Ishikawa (cell line): ENCODE measurements at regions not wholly inside any gene's neighbourhood (a gene's known extent, or its start where the extent isn't known, plus 50 kb on each side); places are given as distances from the start of the nearest gene placed in this dataset.

Source experiments
- CEBPB ChIP-seq: IDR thresholded peaks from 2 replicates; pipeline ENCODE4 v1.6.1; 2012
- CREB1 ChIP-seq: IDR thresholded peaks from 2 replicates; pipeline ENCODE4 v1.6.1; 2012; ENCODE audit warnings: low read depth
- EP300 ChIP-seq: IDR thresholded peaks from 2 replicates; pipeline ENCODE4 v1.6.1; 2012; ENCODE audit warnings: borderline replicate concordance
- MAX ChIP-seq: IDR thresholded peaks from 2 replicates; pipeline ENCODE4 v1.6.1; 2012
- NFIC ChIP-seq: IDR thresholded peaks from 2 replicates; pipeline ENCODE4 v1.6.1; 2012
- RAD21 ChIP-seq: IDR thresholded peaks from 2 replicates; pipeline ENCODE4 v1.6.1; 2012; ENCODE audit warnings: low read depth
- REST ChIP-seq: IDR thresholded peaks from 2 replicates; pipeline ENCODE4 v1.6.1; 2012; ENCODE audit warnings: low read depth, mild to moderate bottlenecking
- TAF1 ChIP-seq: IDR thresholded peaks from 2 replicates; pipeline ENCODE4 v1.6.1; 2012; ENCODE audit warnings: low read depth, mild to moderate bottlenecking
- TEAD4 ChIP-seq: IDR thresholded peaks from 2 replicates; pipeline ENCODE4 v1.6.1; 2012
- USF1 ChIP-seq: IDR thresholded peaks from 2 replicates; pipeline ENCODE4 v1.6.1; 2012
- YY1 ChIP-seq: IDR thresholded peaks from 2 replicates; pipeline ENCODE4 v1.6.1; 2012; ENCODE audit warnings: low read depth
- ZBTB7A ChIP-seq: IDR thresholded peaks from 2 replicates; pipeline ENCODE4 v1.6.1; 2012; ENCODE audit warnings: low read depth

GRCh38 chr16:86828653-86829052 lies 250.3 kb downstream of the FOXL1 start:
- no peak for TF ChIP-seq RAD21
- TF ChIP-seq CEBPB = no peak
- TF ChIP-seq MAX = no peak
- TF ChIP-seq REST = no peak
- TF ChIP-seq YY1 = no peak
- no peak for TF ChIP-seq EP300
- no peak for TF ChIP-seq CREB1
- TF ChIP-seq ZBTB7A = no peak
- TF ChIP-seq TEAD4 = no peak
- TF ChIP-seq TAF1 = no peak
- no peak for TF ChIP-seq USF1
- TF ChIP-seq NFIC = no peak
